Kidney (tissue), 13 donors: ENCODE measurements at regions not wholly inside any gene's neighbourhood (a gene's known extent, or its start where the extent isn't known, plus 50 kb on each side); places are given as distances from the start of the nearest gene placed in this dataset.

ENCODE experiments used
- DNase-seq, 5 donors: peaks; one replicate each; pipeline ENCODE4 v3.0.0-alpha.2; 2013 to 2020
- FAIRE-seq: peaks from 2 replicates; lab custom pipeline; 2012; peaks lifted over from hg19 to GRCh38; lab: Jason Lieb, UNC
- H3K27ac ChIP-seq, 2 donors: one replicate each; pipeline ENCODE4 v1.7.0; 2013; ENCODE audit warnings: low read depth in 2 of 2, low read length in 2 of 2, inconsistent platforms in 1 of 2
- H3K27me3 ChIP-seq: one replicate; pipeline ENCODE4 v1.7.1; 2013; ENCODE audit warnings: low read length, inconsistent platforms; ENCODE audit not compliant: control insufficient read depth, insufficient read depth
- H3K36me3 ChIP-seq, 3 donors: one replicate each; pipeline versions ENCODE4 v1.7.0 to v1.7.1; 2013; ENCODE audit warnings: low read length in 3 of 3, control low read depth in 1 of 3, inconsistent platforms in 1 of 3; ENCODE audit not compliant: insufficient read depth in 3 of 3, control insufficient read depth in 2 of 3
- H3K4me1 ChIP-seq, 3 donors: one replicate each; pipeline versions ENCODE4 v1.7.0 to v1.7.1; 2013; ENCODE audit warnings: low read length in 3 of 3, inconsistent platforms in 1 of 3, low read depth in 1 of 3; ENCODE audit not compliant: control insufficient read depth in 2 of 3, insufficient read depth in 2 of 3
- H3K4me3 ChIP-seq, 3 donors: one replicate each; pipeline versions ENCODE4 v1.7.0 to v1.8.1; 2013; ENCODE audit warnings: low read length in 3 of 3, control low read depth in 1 of 3, inconsistent platforms in 1 of 3
- H3K9ac ChIP-seq, 3 donors: one replicate each; pipeline versions ENCODE4 v1.7.0 to v1.7.1; 2013; ENCODE audit warnings: low read length in 3 of 3, control low read depth in 1 of 3, inconsistent platforms in 1 of 3
- H3K9me3 ChIP-seq, 3 donors: one replicate each; pipeline versions ENCODE4 v1.7.0 to v1.7.1; 2013; ENCODE audit warnings: low read length in 3 of 3, control low read depth in 1 of 3, inconsistent platforms in 1 of 3; ENCODE audit not compliant: control insufficient read depth in 2 of 3, insufficient read depth in 1 of 3
- CTCF ChIP-seq: IDR thresholded peaks from 3 replicates; pipeline ENCODE4 v1.5.1; 2012; ENCODE audit warnings: mild to moderate bottlenecking, moderate library complexity, borderline replicate concordance; ENCODE audit not compliant: insufficient read depth; ENCODE audit errors: extremely low read depth
- intact Hi-C: fragments of 100-400 bp; cut with DNase I; formaldehyde crosslinking; loops from one replicate; pipeline ENCODE4 v1.11.1; 2022
- donor health status: control.
- donor health status: control.
- donor health status: control.
- donor health status: control.
- donor health status: control.
- donor health status: DM: yes; HTN: yes; CAD: no.
- donor health status: Normal renal cell carcinoma (clear cell type).

DNA sequence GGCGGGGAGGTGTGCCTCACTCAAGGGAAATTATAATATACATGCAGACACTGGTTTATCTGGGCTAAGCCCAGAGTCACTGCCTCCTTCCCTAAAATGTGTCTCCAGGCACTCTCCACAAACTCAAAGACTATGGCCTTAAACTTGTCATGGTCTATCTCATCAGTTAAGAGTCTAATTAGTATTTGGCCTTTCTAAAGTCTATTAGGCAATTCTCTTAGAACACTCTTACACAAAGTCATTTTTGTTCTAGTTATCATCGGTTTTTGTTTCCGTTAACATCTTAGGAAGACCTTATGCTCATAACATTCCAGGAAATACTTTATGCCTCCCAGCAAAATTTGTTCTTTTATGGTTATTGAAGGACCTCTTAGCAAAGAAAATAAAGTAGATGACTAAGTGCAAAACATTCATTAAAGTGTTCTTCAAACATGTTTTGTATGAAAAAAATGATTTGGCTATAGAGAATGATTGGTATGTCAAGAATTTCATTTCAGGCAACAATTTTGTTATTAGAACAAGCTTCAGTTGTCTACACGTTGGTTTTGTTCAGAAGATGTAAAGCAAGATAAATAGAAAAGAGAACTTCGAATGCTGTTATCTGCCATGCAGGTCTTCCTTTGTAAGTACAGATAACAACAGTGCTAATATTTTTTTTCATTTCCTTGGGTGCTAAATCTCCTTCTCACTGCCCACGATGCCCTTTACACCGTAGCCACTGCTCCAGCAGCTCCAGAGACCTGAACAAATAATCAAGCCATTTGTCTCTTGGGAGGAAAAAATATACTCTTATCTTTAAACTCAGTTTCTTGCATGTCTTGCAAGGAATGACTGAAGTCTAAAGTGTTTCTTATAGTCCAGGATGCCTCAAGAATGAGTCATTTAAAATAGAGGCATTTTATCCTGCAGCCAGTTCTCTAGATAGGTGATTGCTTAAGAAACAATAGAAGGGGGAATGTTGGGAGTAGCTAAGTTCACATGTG is 170.4 kb downstream of the HTR1B start:
- no peak for TF ChIP-seq CTCF
- FAIRE-seq (no peak), DNase-seq (no peak)
- Histone ChIP-seq H3K9ac (no peak overlapping the region), H3K27me3 (no peaks in the 10 kb centered on the region), H3K36me3 (no peaks in the 10 kb centered on the region), H3K4me3 (no peak overlapping the region), H3K27ac (no peak overlapping the region), H3K9me3 (no peaks in the 10 kb centered on the region), H3K4me1 (no peaks in the 10 kb centered on the region)
- intact Hi-C loops, result no loop called here

GRCh38 chr6:77290798-77291197 is 172.5 kb downstream of the HTR1B start:
- no peak for TF ChIP-seq CTCF
- no peak overlapping the region for H3K27ac ChIP-seq
- DNase-seq (no peak), FAIRE-seq (no peak)
- no peak overlapping the region for H3K4me3 ChIP-seq
- intact Hi-C loops, result no loop called here
- no peaks in the 10 kb centered on the region for H3K36me3 ChIP-seq
- no peak overlapping the region for H3K9ac ChIP-seq
- no peaks in the 10 kb centered on the region for H3K9me3 ChIP-seq
- H3K27me3 ChIP-seq, result no peaks in the 10 kb centered on the region
- H3K4me1 ChIP-seq, result no peaks in the 10 kb centered on the region

- TF ChIP-seq CTCF, result no peak
- no peak for DNase-seq
- no peaks in the 10 kb centered on the region for H3K27me3 ChIP-seq
- no peak overlapping the region for H3K4me3 ChIP-seq
- FAIRE-seq, result no peak
- no peaks in the 10 kb centered on the region for H3K4me1 ChIP-seq
- no peak overlapping the region for H3K27ac ChIP-seq
- H3K9me3 ChIP-seq, result peaks cover 0 to 4% (median 0%) of the 10 kb centered on the region in 3 donors
- intact Hi-C loops, result no loop called here
- H3K9ac ChIP-seq, result no peak overlapping the region
- no peaks in the 10 kb centered on the region for H3K36me3 ChIP-seq
These were observed 176.8 kb downstream of the HTR1B start for GRCh38 chr6:77286541-77286940.
